K562 (cell line): ENCODE measurements at regions not wholly inside any gene's neighbourhood (a gene's known extent, or its start where the extent isn't known, plus 50 kb on each side); places are given as distances from the start of the nearest gene placed in this dataset.

Source experiments
- ATAC-seq: fragments of 200-7000 bp; cut with Tn5 transposase; 3 replicates; pipeline ENCODE4 v1.9.1; 2020; ENCODE audit warnings: moderate library complexity
- BruUV-seq: library from RNA; stranded (reverse); fragments of 400-500 nt; replicated peaks from 2 replicates; lab custom pipeline; 2021; lab: Mats Ljungman, UMichigan
- CTCF ChIA-PET: fragments of 300-600 bp; formaldehyde crosslinking; extraction: SDS; loops from one replicate; lab custom pipeline; 2021; ENCODE audit warnings: low intra/inter-chr PET ratio; lab: Yijun Ruan, JAX
- POLR2A ChIA-PET: fragments of 300-600, 350-650 bp; sonication (Branson Sonifier 250); formaldehyde crosslinking; extraction: SDS; loops from one replicate; lab custom pipeline; 2021; ENCODE audit warnings: antibody characterized with exemption, inconsistent platforms; lab: Yijun Ruan, JAX
- DNase-seq, 4 experiments: peaks; one replicate each; pipeline versions ENCODE4 v3.0.0 to v3.0.0-alpha.2; 2011 to 2018; ENCODE audit warnings: low spot score in 3 of 4, mixed read lengths in 3 of 4; ENCODE audit errors: extremely low read depth in 1 of 4
- FAIRE-seq: peaks from 2 replicates; lab custom pipeline; 2011; peaks lifted over from hg19 to GRCh38; lab: Jason Lieb, UNC
- H2AFZ ChIP-seq: 2 replicates; pipeline ENCODE4 v1.6.0; 2011; ENCODE audit warnings: low read depth, low read length, control low read depth, inconsistent platforms
- H3K27ac ChIP-seq: fragments of 200-600 bp; 3 replicates; pipeline ENCODE4 v1.8.0; 2011; ENCODE audit warnings: low read depth, mild to moderate bottlenecking, control low read depth, inconsistent platforms, low read length, moderate library complexity, mixed read lengths; ENCODE audit errors: extremely low read depth
- H3K27me3 ChIP-seq, 2 experiments: fragments of 300-600 bp in 1 of 2; 2 replicates in 1 of 2; 3 replicates in 1 of 2; pipeline versions ENCODE4 v1.6.0 to v1.8.0; 2011; ENCODE audit warnings: inconsistent platforms in 2 of 2, low read length in 2 of 2, mild to moderate bottlenecking in 1 of 2, mixed read lengths in 1 of 2, moderate library complexity in 1 of 2; ENCODE audit not compliant: control insufficient read depth in 2 of 2, insufficient read depth in 2 of 2
- H3K36me3 ChIP-seq: fragments of 300-600 bp; 3 replicates; pipeline ENCODE4 v1.8.0; 2011; ENCODE audit warnings: mild to moderate bottlenecking, low read length, inconsistent platforms; ENCODE audit not compliant: control insufficient read depth, insufficient read depth
- H3K4me1 ChIP-seq, 2 experiments: fragments of 200-600 bp in 1 of 2; replicated peaks in 1 of 2; 2 replicates in 1 of 2; 3 replicates in 1 of 2; pipeline versions ENCODE4 v1.5.1 to v1.8.0; 2011; ENCODE audit warnings: inconsistent platforms in 2 of 2, low read length in 2 of 2, mild to moderate bottlenecking in 1 of 2, mixed read lengths in 1 of 2, moderate library complexity in 1 of 2; ENCODE audit not compliant: control insufficient read depth in 2 of 2, insufficient read depth in 2 of 2
- H3K4me2 ChIP-seq: 2 replicates; pipeline ENCODE4 v1.6.1; 2011; ENCODE audit warnings: low read length, control low read depth, inconsistent platforms, mixed read lengths; ENCODE audit not compliant: insufficient read depth
- H3K4me3 ChIP-seq: fragments of 200-600 bp; sonication (generic), shearing (Covaris generic); 2 replicates; pipeline ENCODE4 v1.5.1; 2016; ENCODE audit warnings: control low read depth, inconsistent platforms
- H3K79me2 ChIP-seq: fragments of 200-600 bp; 3 replicates; pipeline ENCODE4 v1.8.0; 2011; ENCODE audit warnings: low read length, inconsistent platforms; ENCODE audit not compliant: control insufficient read depth, insufficient read depth
- H3K9ac ChIP-seq, 2 experiments: 2 replicates each; pipeline versions ENCODE4 v1.6.0 to v1.6.1; 2011; ENCODE audit warnings: low read depth in 2 of 2, low read length in 2 of 2, control low read depth in 1 of 2, inconsistent platforms in 1 of 2, mild to moderate bottlenecking in 1 of 2, mixed read lengths in 1 of 2; ENCODE audit not compliant: insufficient read depth in 1 of 2
- H3K9me1 ChIP-seq: one replicate; pipeline ENCODE4 v1.6.0; 2011; ENCODE audit warnings: inconsistent platforms, mild to moderate bottlenecking, low read length, moderate library complexity; ENCODE audit not compliant: control insufficient read depth, insufficient read depth
- H3K9me3 ChIP-seq: replicated peaks from 2 replicates; pipeline ENCODE4 v1.5.1; 2011; ENCODE audit warnings: low read depth, low read length, inconsistent platforms; ENCODE audit not compliant: control insufficient read depth, insufficient read depth
- H4K20me1 ChIP-seq: replicated peaks from 2 replicates; pipeline ENCODE4 v1.6.1; 2011; ENCODE audit warnings: low read length, inconsistent platforms, mixed read lengths; ENCODE audit not compliant: control insufficient read depth, insufficient read depth
- AFF1 ChIP-seq, 2 experiments: fragments of 450-650 bp; IDR thresholded peaks; 2 replicates each; pipeline ENCODE4 v1.6.1; 2018; ENCODE audit warnings: mild to moderate bottlenecking in 2 of 2, low read depth in 1 of 2; ENCODE audit not compliant: partially characterized antibody in 2 of 2
- CEBPB ChIP-seq: fragments of 450-650 bp; IDR thresholded peaks from 2 replicates; pipeline ENCODE4 v1.6.1; 2016; ENCODE audit warnings: missing genetic modification characterization, missing compliant biosample characterization
- GTF2E2 ChIP-seq: fragments of 200-800 bp; sonication (Bioruptor generic); IDR thresholded peaks from 2 replicates; pipeline ENCODE4 v1.6.1; 2016; ENCODE audit warnings: missing genetic modification characterization, missing compliant biosample characterization
- NCOA6 ChIP-seq: fragments of 450-650 bp; IDR thresholded peaks from 2 replicates; pipeline ENCODE4 v1.6.1; 2017; ENCODE audit warnings: mild to moderate bottlenecking
- POLR2H ChIP-seq: IDR thresholded peaks from 2 replicates; pipeline ENCODE4 v1.6.1; 2016; ENCODE audit warnings: missing genetic modification characterization, low read depth, mild to moderate bottlenecking, control low read depth, missing compliant biosample characterization, moderate library complexity
- SREBF1 ChIP-seq: fragments of 150-350 bp; IDR thresholded peaks from 2 replicates; pipeline ENCODE4 v1.6.1; 2014; ENCODE audit warnings: antibody characterized with exemption, low read depth, low read length, borderline replicate concordance
- ZNF165 ChIP-seq: fragments of 250-450 bp; sonication (Bioruptor Pico); IDR thresholded peaks from 2 replicates; pipeline ENCODE4 v1.4.0; 2020; ENCODE audit warnings: borderline replicate concordance
- WGBS: fragments of 100-300 bp; shearing (Covaris generic); methylation state at CpG from one replicate; pipeline ENCODE4 v1.1.6; 2016; ENCODE audit warnings: low coverage, mixed read lengths; ENCODE audit not compliant: insufficient coverage; ENCODE audit errors: missing lambda C conversion rate; 5-methylcytosine and 5-hydroxymethylcytosine counted together
- in situ Hi-C: fragments of 300-500 bp; cut with MboI; formaldehyde crosslinking; loops from 4 replicates; pipeline ENCODE4 v1.15.0; 2018; ENCODE audit warnings: inconsistent platforms, mixed read lengths
- intact Hi-C: fragments of 100-400 bp; cut with micrococcal nuclease; formaldehyde crosslinking; loops from 2 replicates; pipeline ENCODE4 v1.14.2; 2022
- TF ChIP-seq, protein P1 (sequence below): fragments of 200-800 bp; sonication (Bioruptor generic); IDR thresholded peaks from 2 replicates; pipeline ENCODE4 v1.6.1; 2017; ENCODE audit warnings: missing genetic modification characterization, missing compliant biosample characterization
- TF ChIP-seq, protein P2 (sequence below): fragments of 250-450 bp; sonication (Bioruptor Pico); IDR thresholded peaks from 2 replicates; pipeline ENCODE4 v1.4.0; 2020
- TF ChIP-seq, protein P3 (sequence below): fragments of 450-650 bp; formaldehyde crosslinking; conservative IDR thresholded peaks from 2 replicates; pipeline ENCODE4 v1.4.0; 2022; ENCODE audit warnings: mild to moderate bottlenecking, missing genetic modification characterization

- POLR2A ChIA-PET = no interaction called here
- 0 out of 5 replicates have a peak, but pooled peaks cover 0 to 5% of the 10 kb centered on the region in 2 experiments for H3K27me3 ChIP-seq
- 8% methylated on average over 1 of the region's 1 CpG for WGBS
- H3K9me3 ChIP-seq = no peaks in the 10 kb centered on the region
- no peaks in the 10 kb centered on the region for H3K9me1 ChIP-seq
- ATAC-seq (no peak), DNase-seq (no peak), FAIRE-seq (no peak)
- in situ Hi-C loops = no loop called here
- CTCF ChIA-PET = no interaction called here
- H3K9ac ChIP-seq = no peak overlapping the region
- no peak overlapping the region for H2AFZ ChIP-seq
- H4K20me1 ChIP-seq = no peaks in the 10 kb centered on the region
- H3K36me3 ChIP-seq = no peaks in the 10 kb centered on the region
- intact Hi-C loops = no loop called here
- BruUV-seq = no TSS peak
- H3K4me2 ChIP-seq = no peak overlapping the region
- H3K4me3 ChIP-seq = no peak overlapping the region
- H3K27ac ChIP-seq = no peak overlapping the region
- H3K79me2 ChIP-seq = no peaks in the 10 kb centered on the region
- H3K4me1 ChIP-seq = no peaks in the 10 kb centered on the region
- TF ChIP-seq NCOA6 (no peak), CEBPB (tag) (no peak), AFF1 (IDR thresholded peaks at IDR 0.05; ENCODE audit: low read depth in 1 of 2, partially characterized antibody in 2 of 2) (no peak), GTF2E2 (tag) (no peak), ZNF165 (no peak), SREBF1 (no peak), POLR2H (tag) (no peak)
- TF ChIP-seq, protein P1, sequence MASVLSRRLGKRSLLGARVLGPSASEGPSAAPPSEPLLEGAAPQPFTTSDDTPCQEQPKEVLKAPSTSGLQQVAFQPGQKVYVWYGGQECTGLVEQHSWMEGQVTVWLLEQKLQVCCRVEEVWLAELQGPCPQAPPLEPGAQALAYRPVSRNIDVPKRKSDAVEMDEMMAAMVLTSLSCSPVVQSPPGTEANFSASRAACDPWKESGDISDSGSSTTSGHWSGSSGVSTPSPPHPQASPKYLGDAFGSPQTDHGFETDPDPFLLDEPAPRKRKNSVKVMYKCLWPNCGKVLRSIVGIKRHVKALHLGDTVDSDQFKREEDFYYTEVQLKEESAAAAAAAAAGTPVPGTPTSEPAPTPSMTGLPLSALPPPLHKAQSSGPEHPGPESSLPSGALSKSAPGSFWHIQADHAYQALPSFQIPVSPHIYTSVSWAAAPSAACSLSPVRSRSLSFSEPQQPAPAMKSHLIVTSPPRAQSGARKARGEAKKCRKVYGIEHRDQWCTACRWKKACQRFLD (CRISPR knock-in tag) = no peak
- TF ChIP-seq, protein P2, sequence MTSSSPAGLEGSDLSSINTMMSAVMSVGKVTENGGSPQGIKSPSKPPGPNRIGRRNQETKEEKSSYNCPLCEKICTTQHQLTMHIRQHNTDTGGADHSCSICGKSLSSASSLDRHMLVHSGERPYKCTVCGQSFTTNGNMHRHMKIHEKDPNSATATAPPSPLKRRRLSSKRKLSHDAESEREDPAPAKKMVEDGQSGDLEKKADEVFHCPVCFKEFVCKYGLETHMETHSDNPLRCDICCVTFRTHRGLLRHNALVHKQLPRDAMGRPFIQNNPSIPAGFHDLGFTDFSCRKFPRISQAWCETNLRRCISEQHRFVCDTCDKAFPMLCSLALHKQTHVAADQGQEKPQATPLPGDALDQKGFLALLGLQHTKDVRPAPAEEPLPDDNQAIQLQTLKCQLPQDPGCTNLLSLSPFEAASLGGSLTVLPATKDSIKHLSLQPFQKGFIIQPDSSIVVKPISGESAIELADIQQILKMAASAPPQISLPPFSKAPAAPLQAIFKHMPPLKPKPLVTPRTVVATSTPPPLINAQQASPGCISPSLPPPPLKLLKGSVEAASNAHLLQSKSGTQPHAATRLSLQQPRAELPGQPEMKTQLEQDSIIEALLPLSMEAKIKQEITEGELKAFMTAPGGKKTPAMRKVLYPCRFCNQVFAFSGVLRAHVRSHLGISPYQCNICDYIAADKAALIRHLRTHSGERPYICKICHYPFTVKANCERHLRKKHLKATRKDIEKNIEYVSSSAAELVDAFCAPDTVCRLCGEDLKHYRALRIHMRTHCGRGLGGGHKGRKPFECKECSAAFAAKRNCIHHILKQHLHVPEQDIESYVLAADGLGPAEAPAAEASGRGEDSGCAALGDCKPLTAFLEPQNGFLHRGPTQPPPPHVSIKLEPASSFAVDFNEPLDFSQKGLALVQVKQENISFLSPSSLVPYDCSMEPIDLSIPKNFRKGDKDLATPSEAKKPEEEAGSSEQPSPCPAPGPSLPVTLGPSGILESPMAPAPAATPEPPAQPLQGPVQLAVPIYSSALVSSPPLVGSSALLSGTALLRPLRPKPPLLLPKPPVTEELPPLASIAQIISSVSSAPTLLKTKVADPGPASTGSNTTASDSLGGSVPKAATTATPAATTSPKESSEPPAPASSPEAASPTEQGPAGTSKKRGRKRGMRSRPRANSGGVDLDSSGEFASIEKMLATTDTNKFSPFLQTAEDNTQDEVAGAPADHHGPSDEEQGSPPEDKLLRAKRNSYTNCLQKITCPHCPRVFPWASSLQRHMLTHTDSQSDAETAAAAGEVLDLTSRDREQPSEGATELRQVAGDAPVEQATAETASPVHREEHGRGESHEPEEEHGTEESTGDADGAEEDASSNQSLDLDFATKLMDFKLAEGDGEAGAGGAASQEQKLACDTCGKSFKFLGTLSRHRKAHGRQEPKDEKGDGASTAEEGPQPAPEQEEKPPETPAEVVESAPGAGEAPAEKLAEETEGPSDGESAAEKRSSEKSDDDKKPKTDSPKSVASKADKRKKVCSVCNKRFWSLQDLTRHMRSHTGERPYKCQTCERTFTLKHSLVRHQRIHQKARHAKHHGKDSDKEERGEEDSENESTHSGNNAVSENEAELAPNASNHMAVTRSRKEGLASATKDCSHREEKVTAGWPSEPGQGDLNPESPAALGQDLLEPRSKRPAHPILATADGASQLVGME (CRISPR knock-in tag) = no peak
- TF ChIP-seq, protein P3, sequence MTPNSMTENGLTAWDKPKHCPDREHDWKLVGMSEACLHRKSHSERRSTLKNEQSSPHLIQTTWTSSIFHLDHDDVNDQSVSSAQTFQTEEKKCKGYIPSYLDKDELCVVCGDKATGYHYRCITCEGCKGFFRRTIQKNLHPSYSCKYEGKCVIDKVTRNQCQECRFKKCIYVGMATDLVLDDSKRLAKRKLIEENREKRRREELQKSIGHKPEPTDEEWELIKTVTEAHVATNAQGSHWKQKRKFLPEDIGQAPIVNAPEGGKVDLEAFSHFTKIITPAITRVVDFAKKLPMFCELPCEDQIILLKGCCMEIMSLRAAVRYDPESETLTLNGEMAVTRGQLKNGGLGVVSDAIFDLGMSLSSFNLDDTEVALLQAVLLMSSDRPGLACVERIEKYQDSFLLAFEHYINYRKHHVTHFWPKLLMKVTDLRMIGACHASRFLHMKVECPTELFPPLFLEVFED (CRISPR knock-in tag) = no peak
These were observed 197.5 kb downstream of the IRX1 start for GRCh38 chr5:3793162-3793561.
